ENCODE measurements at regions not wholly inside any gene's neighbourhood (a gene's known extent, or its start where the extent isn't known, plus 50 kb on each side); places are given as distances from the start of the nearest gene placed in this dataset.
"Not testable (repeated sequence)": the region's sequence is repeated elsewhere in the genome, so short reads cannot be mapped to it uniquely, and the experiment has no call there.

- DNase-seq = peak; percentile 77
Observed at GRCh38 chr5:159456722-159457465, 126.6 kb upstream of the IL12B start.

GRCh38 chr5:159458217-159458711, 128.0 kb upstream of the IL12B start:
- DNase-seq = peak; percentile 51

- DNase-seq = no peak
Observed at GRCh38 chr5:159459132-159459627, 128.9 kb upstream of the IL12B start.

GRCh38 chr5:159459951-159460538, 129.8 kb upstream of the IL12B start:
- peak; percentile 23 for DNase-seq

- no peak for DNase-seq
Observed at GRCh38 chr5:159463590-159464321, 133.5 kb upstream of the IL12B start.

- DNase-seq = no peak
Observed at GRCh38 chr5:159465604-159466003, 135.3 kb upstream of the IL12B start.

GRCh38 chr5:159467666-159468065, 137.4 kb upstream of the IL12B start:
- DNase-seq = no peak

GRCh38 chr5:159469496-159470372, 139.4 kb upstream of the IL12B start:
- no peak for DNase-seq

- DNase-seq = no peak
Observed at GRCh38 chr5:159471904-159472303, 141.6 kb upstream of the IL12B start.

- DNase-seq = no peak
Observed at GRCh38 chr5:159475026-159475425, 144.7 kb upstream of the IL12B start.

- DNase-seq = no peak
Observed at GRCh38 chr5:159478950-159479349, 148.7 kb upstream of the IL12B start.

- DNase-seq = no peak
Observed at GRCh38 chr5:159480849-159481248, 150.6 kb upstream of the IL12B start.

- no peak for DNase-seq
Observed at GRCh38 chr5:159481751-159482150, 151.5 kb upstream of the IL12B start.

- DNase-seq = no peak
Observed at GRCh38 chr5:159486836-159487235, 156.5 kb upstream of the IL12B start.

- DNase-seq = no peak
Observed at GRCh38 chr5:159488516-159488915, 158.2 kb upstream of the IL12B start.

GRCh38 chr5:159489779-159490178, 159.5 kb upstream of the IL12B start:
- no peak for DNase-seq

GRCh38 chr5:159490507-159490906, 160.2 kb upstream of the IL12B start:
- no peak for DNase-seq

GRCh38 chr5:159493696-159494095, 163.4 kb upstream of the IL12B start:
- DNase-seq = no peak

GRCh38 chr5:159496773-159497172, 166.5 kb upstream of the IL12B start:
- DNase-seq = no peak

GRCh38 chr5:159497221-159497620, 166.9 kb upstream of the IL12B start:
- DNase-seq = no peak

GRCh38 chr5:159498630-159499029, 168.3 kb upstream of the IL12B start:
- DNase-seq = no peak

- not testable (repeated sequence) for DNase-seq
Observed at GRCh38 chr5:159502116-159502515, 171.8 kb upstream of the IL12B start.

- DNase-seq = no peak
Observed at GRCh38 chr5:159503236-159503635, 172.9 kb upstream of the IL12B start.
